MM.1S (cell line): ENCODE measurements at regions not wholly inside any gene's neighbourhood (a gene's known extent, or its start where the extent isn't known, plus 50 kb on each side); places are given as distances from the start of the nearest gene placed in this dataset.

Experiments used
- DNase-seq: peaks from one replicate; pipeline ENCODE4 v3.0.0-alpha.2; 2015
- H2AFZ ChIP-seq: fragments of 300-600 bp; sonication (generic); 2 replicates; pipeline ENCODE4 v1.6.0; 2016; ENCODE audit warnings: antibody characterized with exemption, low read length
- H3F3A ChIP-seq: fragments of 300-600 bp; sonication (generic); 2 replicates; pipeline ENCODE4 v1.6.1; 2016; ENCODE audit warnings: mild to moderate bottlenecking, antibody characterized with exemption, low read length, moderate library complexity, mixed read lengths; ENCODE audit not compliant: insufficient read depth
- H3K27ac ChIP-seq: fragments of 300-600 bp; sonication (generic); 2 replicates; pipeline ENCODE4 v1.5.1; 2016; ENCODE audit warnings: mild to moderate bottlenecking, low read length
- H3K27me3 ChIP-seq: fragments of 300-600 bp; sonication (generic); replicated peaks from 2 replicates; pipeline ENCODE4 v1.6.0; 2016; ENCODE audit warnings: low read length; ENCODE audit not compliant: insufficient read depth
- H3K36me3 ChIP-seq: fragments of 300-600 bp; sonication (generic); replicated peaks from 2 replicates; pipeline ENCODE4 v1.6.1; 2016; ENCODE audit warnings: mild to moderate bottlenecking, low read length, mixed read lengths; ENCODE audit not compliant: insufficient read depth
- H3K4me1 ChIP-seq: fragments of 300-600 bp; sonication (generic); 2 replicates; pipeline ENCODE4 v1.6.1; 2016; ENCODE audit warnings: low read length, mixed read lengths
- H3K4me2 ChIP-seq: fragments of 300-600 bp; sonication (generic); 2 replicates; pipeline ENCODE4 v1.6.0; 2016; ENCODE audit warnings: low read depth, low read length
- H3K4me3 ChIP-seq: fragments of 300-600 bp; sonication (generic); 2 replicates; pipeline ENCODE4 v1.5.1; 2016; ENCODE audit warnings: low read length, mixed read lengths
- H3K79me2 ChIP-seq: fragments of 300-600 bp; sonication (generic); 2 replicates; pipeline ENCODE4 v1.6.1; 2016; ENCODE audit warnings: mixed run types, low read length, mixed read lengths
- H3K9ac ChIP-seq: fragments of 300-600 bp; sonication (generic); 2 replicates; pipeline ENCODE4 v1.6.1; 2016; ENCODE audit warnings: low read length, mixed read lengths
- H3K9me2 ChIP-seq: fragments of 300-600 bp; sonication (generic); replicated peaks from 2 replicates; pipeline ENCODE4 v1.6.1; 2016; ENCODE audit warnings: mild to moderate bottlenecking, low read length, mixed read lengths; ENCODE audit not compliant: insufficient read depth
- H3K9me3 ChIP-seq: fragments of 300-600 bp; sonication (generic); replicated peaks from 2 replicates; pipeline ENCODE4 v1.6.1; 2016; ENCODE audit warnings: mild to moderate bottlenecking, low read length, mixed read lengths; ENCODE audit not compliant: insufficient read depth
- H4K20me1 ChIP-seq: fragments of 300-600 bp; sonication (generic); 2 replicates; pipeline ENCODE4 v1.6.1; 2016; ENCODE audit warnings: mild to moderate bottlenecking, low read length, moderate library complexity, mixed read lengths; ENCODE audit not compliant: insufficient read depth
- EZH2 ChIP-seq: fragments of 300-600 bp; sonication (generic); optimal IDR thresholded peaks from 2 replicates; pipeline ENCODE3; 2017; ENCODE audit warnings: low read depth, mild to moderate bottlenecking, antibody characterized with exemption, low read length, mixed read lengths
- EZH2phosphoT487 ChIP-seq: fragments of 300-600 bp; sonication (generic); IDR thresholded peaks from 2 replicates; pipeline ENCODE4 v1.6.1; 2018; ENCODE audit warnings: antibody characterized with exemption, low read length
- TF ChIP-seq, protein P1 (sequence below): fragments of 300-600 bp; sonication (generic); IDR thresholded peaks from 2 replicates; pipeline ENCODE4 v1.5.1; 2016; ENCODE audit warnings: antibody characterized with exemption, low read length, mixed read lengths

DNA sequence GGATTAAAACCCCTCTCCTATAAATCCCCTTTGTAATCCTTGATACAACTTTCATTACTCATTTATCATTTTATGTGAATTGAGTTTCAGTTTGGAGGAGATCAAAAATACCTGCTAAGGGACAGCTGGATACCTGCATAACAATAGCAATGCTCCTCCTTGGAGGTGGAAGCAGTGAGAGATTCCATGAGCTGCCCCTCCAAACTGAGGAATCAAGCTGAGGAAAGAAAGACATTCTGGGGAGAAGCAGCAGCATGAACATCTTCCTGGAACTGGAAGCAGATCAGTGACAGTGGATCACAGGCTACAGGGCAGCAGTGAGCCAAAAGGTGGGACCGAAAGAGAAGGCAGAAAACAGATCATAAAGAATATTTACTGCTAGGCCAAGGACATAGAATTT lies 199.8 kb upstream of the CNKSR2 start:
- Histone ChIP-seq H3K9ac (no peak overlapping the region), H3K79me2 (no peaks in the 10 kb centered on the region), H4K20me1 (no peaks in the 10 kb centered on the region), H3K4me2 (no peak overlapping the region), H3K4me1 (no peaks in the 10 kb centered on the region), H3K4me3 (no peak overlapping the region), H3K27me3 (no peaks in the 10 kb centered on the region), H3F3A (no peaks in the 10 kb centered on the region), H3K9me2 (no peaks in the 10 kb centered on the region), H3K27ac (no peak overlapping the region), H3K9me3 (no peaks in the 10 kb centered on the region), H2AFZ (no peak overlapping the region), H3K36me3 (no peaks in the 10 kb centered on the region)
- TF ChIP-seq, protein P1, sequence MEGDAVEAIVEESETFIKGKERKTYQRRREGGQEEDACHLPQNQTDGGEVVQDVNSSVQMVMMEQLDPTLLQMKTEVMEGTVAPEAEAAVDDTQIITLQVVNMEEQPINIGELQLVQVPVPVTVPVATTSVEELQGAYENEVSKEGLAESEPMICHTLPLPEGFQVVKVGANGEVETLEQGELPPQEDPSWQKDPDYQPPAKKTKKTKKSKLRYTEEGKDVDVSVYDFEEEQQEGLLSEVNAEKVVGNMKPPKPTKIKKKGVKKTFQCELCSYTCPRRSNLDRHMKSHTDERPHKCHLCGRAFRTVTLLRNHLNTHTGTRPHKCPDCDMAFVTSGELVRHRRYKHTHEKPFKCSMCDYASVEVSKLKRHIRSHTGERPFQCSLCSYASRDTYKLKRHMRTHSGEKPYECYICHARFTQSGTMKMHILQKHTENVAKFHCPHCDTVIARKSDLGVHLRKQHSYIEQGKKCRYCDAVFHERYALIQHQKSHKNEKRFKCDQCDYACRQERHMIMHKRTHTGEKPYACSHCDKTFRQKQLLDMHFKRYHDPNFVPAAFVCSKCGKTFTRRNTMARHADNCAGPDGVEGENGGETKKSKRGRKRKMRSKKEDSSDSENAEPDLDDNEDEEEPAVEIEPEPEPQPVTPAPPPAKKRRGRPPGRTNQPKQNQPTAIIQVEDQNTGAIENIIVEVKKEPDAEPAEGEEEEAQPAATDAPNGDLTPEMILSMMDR: no peak
- TF ChIP-seq EZH2 (no peak), EZH2phosphoT487 (no peak)
- DNase-seq: no peak

DNA sequence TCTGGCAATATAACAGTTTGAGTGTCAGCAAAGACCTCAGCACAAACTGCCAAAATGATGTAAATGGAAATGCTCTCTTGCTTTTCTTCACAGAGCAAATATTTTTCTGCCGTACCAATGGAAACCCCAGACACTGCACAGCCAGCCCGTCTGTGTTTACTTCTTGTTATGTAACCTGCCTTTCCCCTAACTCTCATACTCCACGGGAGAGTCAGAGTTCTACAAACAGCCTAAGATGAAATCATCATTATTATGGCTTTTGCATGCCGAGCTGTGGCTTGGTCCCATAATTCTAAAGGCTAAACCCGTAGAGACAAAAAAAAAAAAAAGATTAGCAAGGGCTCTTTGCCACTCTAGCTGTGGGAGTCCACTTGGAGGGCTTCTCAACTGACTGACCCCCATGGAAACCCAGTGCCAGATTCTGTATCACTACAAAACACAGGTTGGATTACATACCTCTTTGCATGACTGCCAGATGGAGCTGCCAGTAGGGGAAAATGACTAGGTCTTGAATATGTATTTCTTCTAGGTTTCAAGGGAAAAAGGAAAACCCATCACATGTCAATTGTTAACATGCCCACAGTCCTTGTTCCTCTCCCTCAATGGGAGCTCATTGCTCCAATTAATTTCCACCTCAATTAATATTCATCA lies 197.2 kb upstream of the CNKSR2 start:
- H3K27me3 ChIP-seq: no peaks in the 10 kb centered on the region
- H3K4me2 ChIP-seq: no peak overlapping the region
- H3K79me2 ChIP-seq: no peaks in the 10 kb centered on the region
- H3K27ac ChIP-seq: no peak overlapping the region
- no peak for DNase-seq
- no peaks in the 10 kb centered on the region for H3K9me2 ChIP-seq
- H3K36me3 ChIP-seq: no peaks in the 10 kb centered on the region
- TF ChIP-seq EZH2phosphoT487 (no peak), EZH2 (no peak)
- TF ChIP-seq, protein P1: no peak
- no peaks in the 10 kb centered on the region for H4K20me1 ChIP-seq
- H3K4me3 ChIP-seq: no peak overlapping the region
- no peak overlapping the region for H2AFZ ChIP-seq
- no peaks in the 10 kb centered on the region for H3K4me1 ChIP-seq
- H3K9ac ChIP-seq: no peak overlapping the region
- H3F3A ChIP-seq: no peaks in the 10 kb centered on the region
- no peaks in the 10 kb centered on the region for H3K9me3 ChIP-seq

DNA sequence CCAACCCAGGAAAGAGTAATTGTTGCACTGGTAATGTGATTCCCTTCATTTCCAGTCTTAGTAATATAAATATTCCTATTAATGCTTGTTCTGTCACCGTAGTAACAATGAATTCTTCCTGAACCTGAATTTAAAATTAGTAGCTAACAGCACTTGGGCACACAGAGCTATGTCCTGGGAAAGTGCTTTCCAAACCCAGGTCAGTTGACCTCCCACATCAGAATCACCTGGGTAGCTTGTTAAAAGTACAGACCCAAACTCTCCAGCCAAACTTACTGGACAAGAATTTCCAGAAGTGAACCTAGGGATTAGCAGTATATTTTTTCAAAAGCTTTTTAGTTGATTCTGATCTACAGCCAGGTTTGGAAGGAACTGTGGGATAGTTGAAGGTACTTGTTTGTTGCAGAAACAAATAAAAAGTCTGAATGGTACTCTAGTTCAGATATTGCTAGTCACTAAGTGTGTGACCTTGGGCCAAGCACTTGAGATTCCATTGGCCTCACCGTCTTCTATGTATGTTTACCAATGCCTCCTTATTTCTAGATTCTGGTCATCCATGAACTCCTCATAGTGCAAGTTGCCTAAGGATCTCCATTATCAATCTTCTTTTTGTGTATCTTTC lies 192.9 kb upstream of the CNKSR2 start:
- DNase-seq: no peak
- Histone ChIP-seq H3K9me3 (no peaks in the 10 kb centered on the region), H3K27ac (no peak overlapping the region), H3K4me2 (no peak overlapping the region), H3K4me1 (no peaks in the 10 kb centered on the region), H4K20me1 (no peaks in the 10 kb centered on the region), H3K9ac (no peak overlapping the region), H3K9me2 (no peaks in the 10 kb centered on the region), H3K4me3 (no peak overlapping the region), H3K36me3 (no peaks in the 10 kb centered on the region), H3K79me2 (no peaks in the 10 kb centered on the region), H3F3A (no peaks in the 10 kb centered on the region), H3K27me3 (no peaks in the 10 kb centered on the region), H2AFZ (no peak overlapping the region)
- TF ChIP-seq EZH2: no peak
- TF ChIP-seq EZH2phosphoT487: no peak
- TF ChIP-seq, protein P1: no peak
